Suprapubic skin (tissue), 4 donors: ENCODE measurements at regions not wholly inside any gene's neighbourhood (a gene's known extent, or its start where the extent isn't known, plus 50 kb on each side); places are given as distances from the start of the nearest gene placed in this dataset.

Source experiments
- CTCF ChIP-seq, 2 donors: fragments of 200-600 bp in 1 of 2; fragments of 450-650 bp in 1 of 2; sonication (generic) in 1 of 2; IDR thresholded peaks; one replicate each; pipeline ENCODE4 v1.5.1; 2016 to 2019; ENCODE audit warnings: antibody characterized with exemption in 2 of 2, mild to moderate bottlenecking in 1 of 2, moderate library complexity in 1 of 2
- EP300 ChIP-seq: sonication (generic); formaldehyde crosslinking; IDR thresholded peaks from one replicate; pipeline ENCODE4 v1.6.1; 2017; ENCODE audit warnings: antibody characterized with exemption
- POLR2A ChIP-seq, 2 donors: fragments of 450-650 bp; IDR thresholded peaks; one replicate each; pipeline ENCODE4 v1.6.1; 2017; ENCODE audit warnings: antibody characterized with exemption in 2 of 2, mild to moderate bottlenecking in 2 of 2, moderate library complexity in 2 of 2
- POLR2AphosphoS5 ChIP-seq, 3 donors: sonication (generic); formaldehyde crosslinking; IDR thresholded peaks; one replicate each; pipeline ENCODE4 v1.6.1; 2017; ENCODE audit warnings: antibody characterized with exemption in 3 of 3

- no peak for TF ChIP-seq CTCF (IDR thresholded peaks at IDR 0.05)
- no peak for TF ChIP-seq POLR2AphosphoS5 (IDR thresholded peaks at IDR 0.05)
- TF ChIP-seq POLR2A (IDR thresholded peaks at IDR 0.05): no peak
- no peak for TF ChIP-seq EP300
Observed at GRCh38 chr1:229769809-229770208, 143.8 kb downstream of the URB2 start.
